Stimulated activated CD4-positive, alpha-beta T cell treated with anti-CD3 and anti-CD28 coated beads, Interleukin-4, amount 100 ng/mL, for 48 hours (primary cell): ENCODE measurements at regions not wholly inside any gene's neighbourhood (a gene's known extent, or its start where the extent isn't known, plus 50 kb on each side); places are given as distances from the start of the nearest gene placed in this dataset.

ENCODE experiments used
- DNase-seq, 2 donors: peaks; one replicate each; pipeline ENCODE4 v3.0.0-alpha.2; 2020; ENCODE audit warnings: low read depth in 2 of 2

- DNase-seq: no peak
These were observed 407.4 kb downstream of the PLA2G4A start for GRCh38 chr1:187236199-187236598.

GRCh38 chr1:187236676-187237075, 407.9 kb downstream of the PLA2G4A start:
- no peak for DNase-seq

DNA sequence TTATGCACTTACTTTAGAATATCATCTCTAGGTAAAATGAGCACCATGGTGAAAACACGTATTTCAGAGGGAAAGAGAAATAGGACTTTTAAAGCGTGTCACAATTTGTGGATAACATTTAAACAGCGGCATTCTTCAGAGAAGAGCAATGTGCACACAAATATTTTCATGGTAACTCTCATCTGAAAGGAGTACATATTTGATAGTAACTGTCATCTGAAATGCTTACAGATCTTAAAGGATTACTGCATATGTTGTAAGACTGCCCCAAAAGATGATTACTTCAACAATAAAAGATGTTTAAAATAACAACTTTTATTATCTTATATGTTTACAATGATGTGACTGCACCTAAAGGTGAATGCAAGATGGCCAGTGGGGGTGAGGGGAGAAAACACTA, 408.8 kb downstream of the PLA2G4A start:
- DNase-seq: no peak

DNA sequence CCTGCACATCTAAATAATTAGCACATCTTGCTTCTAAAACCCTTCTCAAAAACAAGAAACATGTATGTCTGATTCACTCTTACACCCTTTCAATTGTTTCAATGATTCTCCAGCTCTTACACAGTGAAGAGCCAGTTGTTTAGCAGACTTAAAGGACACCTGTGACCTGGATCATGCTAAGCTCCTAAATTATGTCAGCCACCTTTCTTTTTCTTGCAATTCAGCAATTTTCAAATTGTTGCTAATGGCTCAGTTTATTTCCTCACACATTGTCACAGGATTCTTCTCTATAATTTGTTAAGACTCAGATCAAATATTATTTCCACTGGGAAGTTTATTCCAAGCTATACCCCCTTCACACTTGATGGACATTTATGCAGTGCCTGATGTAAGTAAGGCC, 413.2 kb downstream of the PLA2G4A start:
- DNase-seq: no peak

- no peak for DNase-seq
These were observed 415.9 kb downstream of the PLA2G4A start for GRCh38 chr1:187244623-187245022.

- no peak for DNase-seq
These were observed 416.5 kb downstream of the PLA2G4A start for GRCh38 chr1:187245201-187245600.

- DNase-seq: no peak
These were observed 420.4 kb downstream of the PLA2G4A start for GRCh38 chr1:187249196-187249595.

DNA sequence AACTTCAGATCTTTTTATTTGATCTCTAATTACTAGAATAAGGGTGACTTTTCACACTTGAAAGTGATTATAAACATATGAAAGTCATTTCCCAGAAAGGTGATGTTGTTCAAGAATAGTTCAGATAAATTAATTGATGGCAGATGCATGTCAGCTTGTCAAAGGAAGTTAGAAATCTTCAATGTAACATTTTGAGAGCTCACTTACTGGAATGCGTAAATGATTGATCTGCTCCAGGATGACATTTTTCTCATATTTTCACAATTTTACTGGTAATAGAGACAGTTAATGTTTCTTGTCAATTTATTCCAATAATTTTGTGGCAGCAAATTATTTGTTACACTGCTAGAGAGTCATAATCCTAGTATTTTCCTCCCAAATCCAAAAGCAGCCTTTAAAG, 424.2 kb downstream of the PLA2G4A start:
- no peak for DNase-seq

DNA sequence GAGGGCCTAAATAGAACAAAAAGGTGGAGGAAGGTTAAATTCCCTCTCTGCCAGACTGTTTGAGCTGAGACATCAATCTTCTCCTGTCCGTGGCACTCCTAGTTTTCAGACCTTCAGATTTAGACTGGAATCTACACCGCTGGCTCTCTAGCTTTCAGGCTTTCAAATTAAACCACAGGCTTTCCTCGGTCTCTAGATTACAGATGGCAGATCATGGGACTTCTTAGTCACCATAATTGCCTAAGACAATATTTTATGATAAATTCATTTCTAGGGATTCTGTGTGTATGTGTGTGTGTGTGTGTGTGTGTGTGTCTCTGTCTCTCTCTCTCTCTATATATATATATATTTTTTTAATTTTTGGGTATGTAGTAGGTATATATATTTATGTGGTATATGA, 428.7 kb downstream of the PLA2G4A start:
- no peak for DNase-seq

- no peak for DNase-seq
These were observed 432.9 kb downstream of the PLA2G4A start for GRCh38 chr1:187261637-187262036.

- no peak for DNase-seq
These were observed 434.0 kb downstream of the PLA2G4A start for GRCh38 chr1:187262731-187263130.

DNA sequence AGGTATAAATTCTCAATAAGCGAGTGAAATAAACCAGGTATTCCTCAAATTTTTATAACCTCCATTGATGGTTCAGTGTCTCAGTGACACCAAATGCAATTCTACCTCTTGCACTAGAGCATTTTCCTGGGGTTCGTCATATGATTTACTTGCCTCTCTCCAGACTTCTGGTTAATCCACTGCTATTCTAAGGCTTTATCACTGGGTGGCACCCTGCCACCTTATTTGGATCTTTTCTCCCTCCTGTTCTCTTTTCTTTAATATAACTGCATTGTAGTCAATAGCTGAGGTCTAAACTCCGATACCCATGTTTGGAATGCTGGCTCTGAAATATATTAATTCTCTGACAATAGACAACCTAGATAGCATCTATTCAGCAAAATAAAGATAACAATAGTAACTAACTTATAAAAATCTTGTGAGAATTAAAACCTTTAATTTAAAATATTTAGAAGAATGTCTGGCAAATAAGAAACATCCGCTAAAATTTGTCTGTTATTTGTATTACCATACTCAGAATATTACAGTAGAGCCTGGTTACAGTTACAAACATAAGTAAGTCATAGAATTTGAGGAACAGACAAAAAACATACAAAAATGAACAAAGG, 436.4 kb downstream of the PLA2G4A start:
- DNase-seq: no peak

GRCh38 chr1:187266051-187266450, 437.3 kb downstream of the PLA2G4A start:
- no peak for DNase-seq

DNA sequence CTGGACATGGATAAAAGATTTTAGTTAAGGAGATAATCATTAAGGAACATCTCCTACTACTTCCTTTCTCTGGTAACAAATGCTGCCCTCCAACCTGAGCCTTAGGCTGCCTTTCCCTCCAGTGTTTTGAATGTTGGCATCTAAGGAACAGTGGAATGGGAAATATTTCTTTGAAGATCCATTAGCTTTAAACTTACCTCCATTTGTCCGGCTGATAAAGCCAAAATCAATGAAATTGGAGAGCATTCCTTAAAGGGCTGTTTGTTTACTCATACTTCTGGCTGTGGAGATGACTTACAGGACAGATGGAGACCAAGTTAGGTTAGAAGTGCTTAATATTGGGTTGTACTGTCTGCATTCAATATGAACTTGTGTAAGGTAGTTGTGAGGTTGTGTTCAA, 439.1 kb downstream of the PLA2G4A start:
- DNase-seq: no peak

DNA sequence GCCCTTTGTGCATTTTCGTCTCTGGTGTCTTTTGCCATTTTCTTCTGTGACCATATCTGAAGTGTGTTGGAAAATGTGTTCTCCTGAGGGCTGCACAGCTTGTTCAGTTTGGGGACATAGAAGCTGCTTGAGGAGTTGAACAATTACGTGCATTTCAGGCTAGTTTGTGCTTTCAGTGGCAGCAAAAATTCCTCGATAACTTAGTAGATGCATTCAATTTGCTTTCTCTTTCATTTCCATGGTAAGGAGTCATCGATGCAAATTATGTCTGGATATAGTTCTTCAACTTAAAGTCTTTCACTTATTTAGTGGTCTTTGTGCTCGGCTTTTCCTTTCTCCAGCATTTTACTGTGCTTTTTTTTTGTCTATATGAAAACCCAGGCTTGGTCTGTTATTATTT, 441.5 kb downstream of the PLA2G4A start:
- no peak for DNase-seq

DNA sequence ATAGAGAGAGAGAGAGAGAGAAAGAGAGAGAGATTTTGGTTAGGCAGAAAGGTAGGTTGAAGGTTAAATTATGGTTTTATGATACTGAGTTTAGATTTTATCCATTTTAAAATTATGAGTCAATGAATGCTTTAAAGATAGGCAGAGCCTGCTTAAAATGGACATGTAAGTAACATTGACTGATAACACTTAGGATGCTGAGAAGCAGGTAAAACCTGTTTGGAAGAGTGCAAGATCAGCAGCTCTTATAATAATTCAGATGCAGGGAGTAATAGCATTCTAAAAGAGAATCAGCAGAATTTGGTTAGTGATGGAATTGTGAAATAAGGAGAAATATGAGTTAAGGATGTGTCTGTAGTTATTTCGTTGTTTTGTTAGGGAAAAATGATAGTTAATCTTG, 446.6 kb downstream of the PLA2G4A start:
- DNase-seq: no peak

- DNase-seq: no peak
These were observed 447.3 kb downstream of the PLA2G4A start for GRCh38 chr1:187275985-187276575.

DNA sequence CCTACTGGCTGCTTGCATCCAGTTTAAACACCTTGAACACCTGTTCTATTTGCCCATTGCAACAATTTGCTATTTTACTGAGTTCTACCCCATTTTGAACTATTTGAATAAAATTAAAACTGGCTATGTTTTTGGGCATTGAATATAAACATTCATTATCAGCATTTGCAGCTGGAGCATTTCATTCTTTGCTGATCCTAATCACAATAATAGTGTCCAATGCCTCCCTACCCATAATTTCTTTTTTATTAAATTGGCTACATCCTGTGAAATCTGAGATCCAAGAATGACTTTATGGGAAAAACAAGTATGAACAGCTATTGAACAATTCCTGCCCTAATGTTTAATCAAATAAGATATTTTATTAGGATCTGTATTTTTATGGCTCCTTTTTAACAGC, 447.9 kb downstream of the PLA2G4A start:
- no peak for DNase-seq

- no peak for DNase-seq
These were observed 451.3 kb downstream of the PLA2G4A start for GRCh38 chr1:187280031-187280430.

DNA sequence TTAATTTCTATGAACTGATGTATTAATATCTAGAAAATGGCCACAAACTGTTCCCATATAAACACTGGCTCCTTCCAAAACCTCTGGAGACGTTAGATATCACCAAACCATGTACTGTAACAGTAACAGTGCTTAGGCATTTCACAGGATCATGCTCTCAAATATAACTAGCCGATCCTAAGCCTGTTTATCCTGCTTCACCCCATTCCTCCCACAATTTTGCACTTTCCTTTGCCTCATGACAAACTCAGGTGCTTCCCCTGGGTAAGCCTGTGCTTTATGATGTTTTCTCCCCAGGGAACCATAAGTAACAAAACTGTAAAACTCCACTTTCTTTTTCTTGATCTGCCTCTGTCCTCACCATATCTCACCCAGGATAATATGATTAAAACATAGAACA, 452.3 kb downstream of the PLA2G4A start:
- DNase-seq: no peak

GRCh38 chr1:187283984-187284383, 455.2 kb downstream of the PLA2G4A start:
- no peak for DNase-seq

GRCh38 chr1:187294421-187295201, 465.9 kb downstream of the PLA2G4A start:
- no peak for DNase-seq

DNA sequence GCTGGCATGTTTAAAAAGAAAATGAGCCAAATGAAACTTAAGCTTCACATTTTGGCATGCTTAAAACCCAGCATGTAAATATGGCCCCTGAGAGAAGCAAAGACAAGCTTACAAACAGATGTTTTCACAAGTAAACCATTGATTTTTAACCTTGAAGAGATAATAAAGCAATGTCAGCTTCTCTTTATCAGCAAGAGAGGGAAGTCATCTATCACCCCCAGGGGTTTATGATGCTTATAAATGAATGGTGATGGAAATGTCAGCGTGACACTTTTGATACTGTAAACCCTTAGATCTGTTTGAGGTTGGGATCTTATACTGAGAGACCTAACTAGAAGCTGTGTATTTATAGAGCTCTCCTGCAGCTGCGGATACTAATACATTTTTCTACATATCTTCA, 471.3 kb downstream of the PLA2G4A start:
- no peak for DNase-seq
